NCI-H1092 (cell line): ENCODE measurements at regions not wholly inside any gene's neighbourhood (a gene's known extent, or its start where the extent isn't known, plus 50 kb on each side); places are given as distances from the start of the nearest gene placed in this dataset.

Experiments
- DNase-seq: peaks from one replicate; lab custom pipeline; 2025; lab: John Stamatoyannopoulos, UW

- DNase-seq = no peak
Observed at GRCh38 chr9:13990331-13990730, 323.6 kb downstream of the NFIB start.

GRCh38 chr9:13988944-13989343 lies 325.0 kb downstream of the NFIB start:
- no peak for DNase-seq

GRCh38 chr9:13983607-13984006 lies 330.3 kb downstream of the NFIB start:
- no peak for DNase-seq

- DNase-seq = no peak
Observed at GRCh38 chr9:13979941-13980318, 334.0 kb downstream of the NFIB start.

- DNase-seq = no peak
Observed at GRCh38 chr9:13975611-13976290, 338.2 kb downstream of the NFIB start.

GRCh38 chr9:13974891-13975290 lies 339.1 kb downstream of the NFIB start:
- no peak for DNase-seq

- no peak for DNase-seq
Observed at GRCh38 chr9:13971966-13972655, 341.8 kb downstream of the NFIB start.

- DNase-seq = no peak
Observed at GRCh38 chr9:13971415-13971814, 342.5 kb downstream of the NFIB start.

- DNase-seq = no peak
Observed at GRCh38 chr9:13970426-13970825, 343.5 kb downstream of the NFIB start.

- DNase-seq = no peak
Observed at GRCh38 chr9:13970018-13970417, 343.9 kb downstream of the NFIB start.

- DNase-seq = no peak
Observed at GRCh38 chr9:13967438-13967837, 346.5 kb downstream of the NFIB start.

- no peak for DNase-seq
Observed at GRCh38 chr9:13967011-13967410, 346.9 kb downstream of the NFIB start.

- no peak for DNase-seq
Observed at GRCh38 chr9:13963005-13963653, 350.8 kb downstream of the NFIB start.

GRCh38 chr9:13962006-13962405 lies 351.9 kb downstream of the NFIB start:
- DNase-seq = no peak

GRCh38 chr9:13960011-13960765 lies 353.8 kb downstream of the NFIB start:
- no peak for DNase-seq

GRCh38 chr9:13958672-13959071 lies 355.3 kb downstream of the NFIB start:
- no peak for DNase-seq

GRCh38 chr9:13957089-13957488 lies 356.9 kb downstream of the NFIB start:
- no peak for DNase-seq

- DNase-seq = no peak
Observed at GRCh38 chr9:13956107-13956506, 357.8 kb downstream of the NFIB start.

- DNase-seq = no peak
Observed at GRCh38 chr9:13952906-13953305, 361.0 kb downstream of the NFIB start.

- DNase-seq = no peak
Observed at GRCh38 chr9:13948037-13948436, 365.9 kb downstream of the NFIB start.

GRCh38 chr9:13943176-13943575 lies 370.8 kb downstream of the NFIB start:
- no peak for DNase-seq

- no peak for DNase-seq
Observed at GRCh38 chr9:13942695-13943094, 371.2 kb downstream of the NFIB start.

- no peak for DNase-seq
Observed at GRCh38 chr9:13942201-13942600, 371.7 kb downstream of the NFIB start.
